Gastroesophageal sphincter (tissue), 3 donors: ENCODE measurements at regions not wholly inside any gene's neighbourhood (a gene's known extent, or its start where the extent isn't known, plus 50 kb on each side); places are given as distances from the start of the nearest gene placed in this dataset.

Experiments used
- CTCF ChIP-seq, 4 experiments: fragments of 200-600 bp in 2 of 4; fragments of 450-650 bp in 2 of 4; sonication (generic) in 1 of 4; IDR thresholded peaks; one replicate each; pipeline ENCODE4 v1.5.1; 2017 to 2019; ENCODE audit warnings: antibody characterized with exemption in 4 of 4, mild to moderate bottlenecking in 2 of 4, moderate library complexity in 2 of 4
- POLR2AphosphoS5 ChIP-seq: sonication (generic); formaldehyde crosslinking; IDR thresholded peaks from one replicate; pipeline ENCODE4 v1.6.1; 2017; ENCODE audit warnings: antibody characterized with exemption

GRCh38 chr10:130335336-130335735 lies 199.1 kb downstream of the GLRX3 start:
- TF ChIP-seq POLR2AphosphoS5 (no peak), CTCF (IDR thresholded peaks at IDR 0.05) (no peak)
